ENCODE measurements at regions not wholly inside any gene's neighbourhood (a gene's known extent, or its start where the extent isn't known, plus 50 kb on each side); places are given as distances from the start of the nearest gene placed in this dataset.
"Not testable (repeated sequence)": the region's sequence is repeated elsewhere in the genome, so short reads cannot be mapped to it uniquely, and the experiment has no call there.

- TF ChIP-seq POLR2A, CTCF (IDR thresholded peaks at IDR 0.05): not testable (repeated sequence)
These were observed 170.1 kb upstream of the FOXD4L5 start for GRCh38 chr9:65455136-65455535.

Measured in esophagus squamous epithelium (tissue), 4 donors.